ENCODE measurements at regions not wholly inside any gene's neighbourhood (a gene's known extent, or its start where the extent isn't known, plus 50 kb on each side); places are given as distances from the start of the nearest gene placed in this dataset.

DNA sequence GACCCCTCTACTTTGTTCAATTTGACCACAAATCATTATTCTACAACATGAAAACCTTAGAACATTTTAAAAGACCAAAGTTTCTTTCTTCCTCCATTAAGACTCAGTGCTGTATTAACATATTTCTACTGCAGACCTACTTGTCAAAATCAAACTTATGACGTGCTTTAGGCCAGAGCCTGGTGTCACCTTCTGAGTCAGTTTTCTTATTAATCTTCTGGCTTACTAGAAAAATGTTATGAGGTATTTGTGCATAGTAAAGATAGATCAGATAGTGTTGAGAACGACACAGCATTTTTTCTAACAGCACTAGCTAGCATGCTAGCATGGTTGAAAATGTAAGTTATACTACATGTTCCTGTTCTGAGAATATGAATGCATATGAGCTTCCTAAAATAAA, 333.6 kb upstream of the FAM241A start:
- DNase-seq (ENCODE audit: low read depth, low spot score), result no peak
- no peak overlapping the region for H3K9ac ChIP-seq (replicated peaks; ENCODE audit: extremely low read depth, insufficient read depth, low read length)
- no peaks in the 10 kb centered on the region for H3K9me3 ChIP-seq (replicated peaks; ENCODE audit: control insufficient read depth, insufficient read depth, low read length)
- no TSS peak for BruUV-seq (replicated peaks)
- H3K36me3 ChIP-seq (ENCODE audit: control insufficient read depth in 2 of 2, extremely low read depth in 1 of 2, insufficient read depth in 2 of 2, low read length in 2 of 2), result no peaks in the 10 kb centered on the region
- FAIRE-seq, result no peak
- no peak overlapping the region for H2AFZ ChIP-seq (ENCODE audit: low read depth, low read length)
- no peaks in the 10 kb centered on the region for H3K9me1 ChIP-seq (replicated peaks; ENCODE audit: control insufficient read depth, extremely low read depth, insufficient read depth, low read length)
- H3K79me2 ChIP-seq (ENCODE audit: control insufficient read depth, insufficient read depth, low read length), result no peaks in the 10 kb centered on the region
- TF ChIP-seq FOS (IDR thresholded peaks at IDR 0.05; ENCODE audit: borderline replicate concordance, insufficient read depth, low read length) (no peak), POLR2AphosphoS5 (IDR thresholded peaks at IDR 0.05; ENCODE audit: insufficient read depth, low read depth, low read length) (no peak), CTCF (IDR thresholded peaks at IDR 0.05; ENCODE audit: extremely low read depth in 1 of 2, insufficient read depth in 1 of 2, low read depth in 1 of 2, low read length in 2 of 2) (no peak), EZH2 (IDR thresholded peaks at IDR 0.05; ENCODE audit: borderline replicate concordance, low read depth, low read length, severe bottlenecking) (no peak), MAX (IDR thresholded peaks at IDR 0.05; ENCODE audit: insufficient read depth, insufficient read length) (no peak), POLR2A (IDR thresholded peaks at IDR 0.05; ENCODE audit: low read depth, low read length) (no peak), MYC (IDR thresholded peaks at IDR 0.05; ENCODE audit: low read depth, low read length) (no peak), GATA2 (IDR thresholded peaks at IDR 0.05; ENCODE audit: insufficient read depth, insufficient read length, low read depth, low read length) (no peak), JUN (IDR thresholded peaks at IDR 0.05; ENCODE audit: borderline replicate concordance, insufficient read depth, insufficient read length, low read depth) (no peak)
- H4K20me1 ChIP-seq (replicated peaks; ENCODE audit: control insufficient read depth, extremely low read depth, insufficient read depth, low read length), result no peaks in the 10 kb centered on the region
- CTCF ChIA-PET, result no interaction called here
- no peak overlapping the region for H3K4me3 ChIP-seq (replicated peaks in 1 of 3; ENCODE audit: insufficient read depth in 1 of 3, low read depth in 1 of 3, low read length in 3 of 3)
- no peaks in the 10 kb centered on the region for H3K4me1 ChIP-seq (ENCODE audit: control insufficient read depth, extremely low read depth, insufficient read depth, low read length)
- no peak overlapping the region for H3K4me2 ChIP-seq (ENCODE audit: insufficient read depth, low read length)
- no peaks in the 10 kb centered on the region for H3K27me3 ChIP-seq (ENCODE audit: control insufficient read depth in 2 of 2, insufficient read depth in 2 of 2, low read length in 2 of 2)
- H3K27ac ChIP-seq (ENCODE audit: insufficient read depth, low read depth, low read length), result no peak overlapping the region
- intact Hi-C loops (cut with micrococcal nuclease), result no loop called here
- dilution Hi-C loops (cut with MboI; ENCODE audit: extremely low pct_ligation_motif_present, low sequenced_read_pairs), result no loop called here
- POLR2A ChIA-PET, result no interaction called here

Data from endothelial cell of umbilical vein (primary cell).